NCI-H524 treated with DMSO at 0.1 percent for 48 hours (cell line): ENCODE measurements at regions not wholly inside any gene's neighbourhood (a gene's known extent, or its start where the extent isn't known, plus 50 kb on each side); places are given as distances from the start of the nearest gene placed in this dataset.

Source experiments
- DNase-seq: peaks from one replicate; lab custom pipeline; 2025; lab: John Stamatoyannopoulos, UW

- DNase-seq = no peak
These were observed 161.7 kb downstream of the PLPP3 start for GRCh38 chr1:56417646-56418045.

- DNase-seq = no peak
These were observed 162.9 kb downstream of the PLPP3 start for GRCh38 chr1:56416495-56416894.

- no peak for DNase-seq
These were observed 163.6 kb downstream of the PLPP3 start for GRCh38 chr1:56415720-56416119.

- DNase-seq = no peak
These were observed 164.1 kb downstream of the PLPP3 start for GRCh38 chr1:56415258-56415657.

GRCh38 chr1:56414728-56415224 lies 164.6 kb downstream of the PLPP3 start:
- DNase-seq = no peak

GRCh38 chr1:56413671-56414199 lies 165.6 kb downstream of the PLPP3 start:
- DNase-seq = no peak

GRCh38 chr1:56411484-56412180 lies 167.7 kb downstream of the PLPP3 start:
- no peak for DNase-seq

- no peak for DNase-seq
These were observed 168.3 kb downstream of the PLPP3 start for GRCh38 chr1:56411021-56411420.

- DNase-seq = no peak
These were observed 169.0 kb downstream of the PLPP3 start for GRCh38 chr1:56410405-56410804.

GRCh38 chr1:56409112-56409691 lies 170.2 kb downstream of the PLPP3 start:
- DNase-seq = no peak

- DNase-seq = no peak
These were observed 172.5 kb downstream of the PLPP3 start for GRCh38 chr1:56406821-56407220.

- DNase-seq = no peak
These were observed 174.8 kb downstream of the PLPP3 start for GRCh38 chr1:56404561-56405030.

GRCh38 chr1:56404066-56404465 lies 175.3 kb downstream of the PLPP3 start:
- DNase-seq = no peak

- DNase-seq = no peak
These were observed 176.0 kb downstream of the PLPP3 start for GRCh38 chr1:56403321-56403720.

GRCh38 chr1:56401191-56401590 lies 178.2 kb downstream of the PLPP3 start:
- DNase-seq = no peak

GRCh38 chr1:56400526-56400925 lies 178.8 kb downstream of the PLPP3 start:
- DNase-seq = no peak

- DNase-seq = no peak
These were observed 179.6 kb downstream of the PLPP3 start for GRCh38 chr1:56399795-56400194.

GRCh38 chr1:56399326-56399725 lies 180.0 kb downstream of the PLPP3 start:
- no peak for DNase-seq

GRCh38 chr1:56397811-56398231 lies 181.5 kb downstream of the PLPP3 start:
- DNase-seq = no peak

GRCh38 chr1:56397409-56397808 lies 182.0 kb downstream of the PLPP3 start:
- no peak for DNase-seq

- no peak for DNase-seq
These were observed 182.8 kb downstream of the PLPP3 start for GRCh38 chr1:56396581-56396980.

- DNase-seq = no peak
These were observed 183.6 kb downstream of the PLPP3 start for GRCh38 chr1:56395776-56396175.

GRCh38 chr1:56394298-56394697 lies 185.1 kb downstream of the PLPP3 start:
- no peak for DNase-seq
